Thyroid gland (tissue), 4 donors: ENCODE measurements at regions not wholly inside any gene's neighbourhood (a gene's known extent, or its start where the extent isn't known, plus 50 kb on each side); places are given as distances from the start of the nearest gene placed in this dataset.

Experiments used
- DNase-seq, 2 donors: peaks; one replicate each; pipeline ENCODE4 v3.0.0-alpha.2; 2019
- H3K27ac ChIP-seq, 3 donors: fragments of 200-600 bp; sonication (generic); 1 replicate in 2 of 3; 2 replicates in 1 of 3; pipeline ENCODE4 v1.5.1; 2016 to 2019; ENCODE audit warnings: mild to moderate bottlenecking in 1 of 3, moderate library complexity in 1 of 3
- H3K27me3 ChIP-seq: fragments of 200-600 bp; sonication (generic); one replicate; pipeline ENCODE4 v1.5.1; 2019
- H3K36me3 ChIP-seq, 2 donors: fragments of 200-600 bp; sonication (generic); one replicate each; pipeline ENCODE4 v1.5.1; 2016 to 2019
- H3K4me1 ChIP-seq, 2 donors: fragments of 200-600 bp; sonication (generic); one replicate each; pipeline ENCODE4 v1.5.1; 2017 to 2019
- H3K4me3 ChIP-seq, 3 donors: fragments of 200-600 bp; sonication (generic); replicated peaks in 1 of 3; 1 replicate in 2 of 3; 2 replicates in 1 of 3; pipeline ENCODE4 v1.5.1; 2016; ENCODE audit warnings: mild to moderate bottlenecking in 1 of 3
- H3K9me3 ChIP-seq: fragments of 200-600 bp; sonication (generic); one replicate; pipeline ENCODE4 v1.5.1; 2017
- CTCF ChIP-seq, 6 experiments: fragments of 200-600 bp in 3 of 6; fragments of 450-650 bp in 3 of 6; sonication (generic) in 3 of 6; IDR thresholded peaks; one replicate each; pipeline ENCODE4 v1.5.1; 2016 to 2019; ENCODE audit warnings: antibody characterized with exemption in 6 of 6, mild to moderate bottlenecking in 2 of 6, inconsistent platforms in 1 of 6, moderate library complexity in 1 of 6
- POLR2A ChIP-seq, 2 donors: fragments of 450-650 bp; IDR thresholded peaks; one replicate each; pipeline ENCODE4 v1.6.1; 2017; ENCODE audit warnings: antibody characterized with exemption in 2 of 2, mild to moderate bottlenecking in 2 of 2, moderate library complexity in 1 of 2
- WGBS, 2 donors: methylation state at CpG; one replicate each; pipeline ENCODE4 v1.1.5; 2017; 5-methylcytosine and 5-hydroxymethylcytosine counted together
- intact Hi-C: fragments of 100-400 bp; cut with DNase I; formaldehyde crosslinking; loops from one replicate; pipeline ENCODE4 v1.15.1; 2023

GRCh38 chr5:110908848-110909247, 162.7 kb upstream of the TSLP start:
- Histone ChIP-seq H3K27me3 (no peaks in the 10 kb centered on the region), H3K36me3 (no peaks in the 10 kb centered on the region), H3K4me3 (no peak overlapping the region), H3K4me1 (no peaks in the 10 kb centered on the region), H3K9me3 (no peaks in the 10 kb centered on the region), H3K27ac (no peak overlapping the region)
- no peak for TF ChIP-seq CTCF (IDR thresholded peaks at IDR 0.05)
- no peak for TF ChIP-seq POLR2A (IDR thresholded peaks at IDR 0.05)
- DNase-seq = no peak
- intact Hi-C loops = no loop called here

GRCh38 chr5:110909415-110909814, 162.1 kb upstream of the TSLP start:
- DNase-seq = no peak
- no peak overlapping the region for H3K4me3 ChIP-seq
- no peak for TF ChIP-seq CTCF (IDR thresholded peaks at IDR 0.05)
- no peaks in the 10 kb centered on the region for H3K36me3 ChIP-seq
- intact Hi-C loops = no loop called here
- WGBS, 2 donors = 72 to 87% methylated on average over 1 of the region's 1 CpG
- no peak overlapping the region for H3K27ac ChIP-seq
- no peaks in the 10 kb centered on the region for H3K27me3 ChIP-seq
- no peaks in the 10 kb centered on the region for H3K9me3 ChIP-seq
- no peaks in the 10 kb centered on the region for H3K4me1 ChIP-seq

GRCh38 chr5:110909950-110910349, 161.6 kb upstream of the TSLP start:
- Histone ChIP-seq H3K27ac (no peak overlapping the region), H3K36me3 (no peaks in the 10 kb centered on the region), H3K27me3 (no peaks in the 10 kb centered on the region), H3K4me3 (no peak overlapping the region), H3K4me1 (no peaks in the 10 kb centered on the region), H3K9me3 (no peaks in the 10 kb centered on the region)
- intact Hi-C loops = no loop called here
- DNase-seq = no peak
- TF ChIP-seq POLR2A (IDR thresholded peaks at IDR 0.05) = no peak
- no peak for TF ChIP-seq CTCF (IDR thresholded peaks at IDR 0.05)

GRCh38 chr5:110913221-110913620, 158.3 kb upstream of the TSLP start:
- Histone ChIP-seq H3K27me3 (no peaks in the 10 kb centered on the region), H3K36me3 (no peaks in the 10 kb centered on the region), H3K9me3 (no peaks in the 10 kb centered on the region), H3K27ac (no peak overlapping the region), H3K4me3 (no peak overlapping the region), H3K4me1 (no peaks in the 10 kb centered on the region)
- TF ChIP-seq POLR2A (IDR thresholded peaks at IDR 0.05) (no peak), CTCF (IDR thresholded peaks at IDR 0.05) (no peak)
- DNase-seq = no peak
- 92 to 100% methylated on average over 1 of the region's 1 CpG for WGBS, 2 donors
- intact Hi-C loops = no loop called here

- WGBS, 2 donors = 65 to 69% methylated on average over 6 of the region's 6 CpGs
- H3K27me3 ChIP-seq = no peaks in the 10 kb centered on the region
- H3K4me1 ChIP-seq = no peaks in the 10 kb centered on the region
- no peak for DNase-seq
- H3K9me3 ChIP-seq = no peaks in the 10 kb centered on the region
- intact Hi-C loops = no loop called here
- no peak overlapping the region for H3K4me3 ChIP-seq
- no peaks in the 10 kb centered on the region for H3K36me3 ChIP-seq
- TF ChIP-seq POLR2A (IDR thresholded peaks at IDR 0.05) (no peak), CTCF (IDR thresholded peaks at IDR 0.05) (no peak)
- H3K27ac ChIP-seq = no peak overlapping the region
Observed at GRCh38 chr5:110916381-110917049, 155.0 kb upstream of the TSLP start.
